ENCODE measurements at regions not wholly inside any gene's neighbourhood (a gene's known extent, or its start where the extent isn't known, plus 50 kb on each side); places are given as distances from the start of the nearest gene placed in this dataset.

DNA sequence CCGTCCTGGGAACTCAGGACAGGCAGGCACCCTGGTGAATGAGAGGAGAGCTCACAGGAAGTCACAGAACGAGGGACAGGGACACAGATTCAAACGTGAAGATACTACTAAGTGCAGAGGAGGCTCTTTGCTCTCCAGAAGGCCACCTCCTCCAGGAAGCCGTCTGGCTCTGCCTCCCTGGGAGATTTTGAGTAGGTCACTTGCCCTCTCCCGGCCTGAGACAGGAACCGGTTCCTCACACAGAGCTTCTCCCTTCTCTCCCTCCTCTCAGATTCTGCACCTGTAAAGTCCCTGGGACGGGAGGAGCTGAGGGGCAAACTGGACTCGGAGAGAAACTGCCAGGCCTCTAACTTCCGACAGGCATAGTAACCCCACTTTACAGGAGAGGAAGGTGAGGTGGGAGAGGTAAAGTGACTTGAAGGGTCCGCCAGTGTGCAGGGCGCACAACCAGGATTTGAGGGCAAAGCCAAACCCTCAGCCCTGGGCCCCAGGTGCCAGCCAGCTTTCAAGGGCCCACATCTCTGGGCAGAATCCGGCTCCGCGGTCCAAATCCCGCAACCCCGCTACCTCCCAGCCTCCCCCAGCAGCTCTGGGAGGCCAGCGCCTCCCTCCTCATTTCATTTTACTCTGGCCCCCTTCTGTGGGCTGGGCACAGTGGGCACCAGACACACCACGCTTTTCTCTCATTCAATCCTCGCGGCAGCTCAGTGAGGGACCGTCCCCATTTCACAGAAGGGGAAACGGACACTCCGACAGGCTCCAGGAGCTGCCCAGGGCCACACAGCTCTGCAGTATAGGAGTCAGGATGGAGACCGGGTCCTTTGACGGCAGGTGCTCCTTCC is 150.2 kb downstream of the SMAD6 start:
- Histone ChIP-seq H2AFZ (ENCODE audit: low read length) (no peak overlapping the region), H3K27me3 (replicated peaks; ENCODE audit: insufficient read depth, low read length) (peaks cover 13% of the 10 kb centered on the region; the same call in 1 of the 2 replicates), H3K79me2 (ENCODE audit: low read length) (no peaks in the 10 kb centered on the region), H4K20me1 (ENCODE audit: insufficient read depth, low read length) (no peaks in the 10 kb centered on the region), H3K27ac (ENCODE audit: low read length) (no peak overlapping the region), H3K36me3 (replicated peaks; ENCODE audit: insufficient read depth, low read length) (no peaks in the 10 kb centered on the region), H3K9me2 (replicated peaks; ENCODE audit: insufficient read depth, low read length) (no peaks in the 10 kb centered on the region), H3K4me1 (ENCODE audit: low read length) (0 out of 2 replicates have a peak, but pooled peaks cover 3% of the 10 kb centered on the region), H3K9me3 (replicated peaks; ENCODE audit: insufficient read depth, low read length) (no peaks in the 10 kb centered on the region), H3K4me3 (ENCODE audit: low read length) (no peak overlapping the region), H3F3A (ENCODE audit: insufficient read depth, low read length) (no peaks in the 10 kb centered on the region), H3K4me2 (ENCODE audit: low read depth, low read length) (no peak overlapping the region), H3K9ac (ENCODE audit: low read length) (no peak overlapping the region)
- TF ChIP-seq EZH2phosphoT487 (IDR thresholded peaks at IDR 0.05; ENCODE audit: low read length) (no peak), EZH2 (optimal IDR thresholded peaks at IDR 0.05; ENCODE audit: low read depth, low read length) (no peak)
- TF ChIP-seq, protein P1, sequence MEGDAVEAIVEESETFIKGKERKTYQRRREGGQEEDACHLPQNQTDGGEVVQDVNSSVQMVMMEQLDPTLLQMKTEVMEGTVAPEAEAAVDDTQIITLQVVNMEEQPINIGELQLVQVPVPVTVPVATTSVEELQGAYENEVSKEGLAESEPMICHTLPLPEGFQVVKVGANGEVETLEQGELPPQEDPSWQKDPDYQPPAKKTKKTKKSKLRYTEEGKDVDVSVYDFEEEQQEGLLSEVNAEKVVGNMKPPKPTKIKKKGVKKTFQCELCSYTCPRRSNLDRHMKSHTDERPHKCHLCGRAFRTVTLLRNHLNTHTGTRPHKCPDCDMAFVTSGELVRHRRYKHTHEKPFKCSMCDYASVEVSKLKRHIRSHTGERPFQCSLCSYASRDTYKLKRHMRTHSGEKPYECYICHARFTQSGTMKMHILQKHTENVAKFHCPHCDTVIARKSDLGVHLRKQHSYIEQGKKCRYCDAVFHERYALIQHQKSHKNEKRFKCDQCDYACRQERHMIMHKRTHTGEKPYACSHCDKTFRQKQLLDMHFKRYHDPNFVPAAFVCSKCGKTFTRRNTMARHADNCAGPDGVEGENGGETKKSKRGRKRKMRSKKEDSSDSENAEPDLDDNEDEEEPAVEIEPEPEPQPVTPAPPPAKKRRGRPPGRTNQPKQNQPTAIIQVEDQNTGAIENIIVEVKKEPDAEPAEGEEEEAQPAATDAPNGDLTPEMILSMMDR (IDR thresholded peaks at IDR 0.05; ENCODE audit: low read length) = no peak
- no peak for DNase-seq

DNA sequence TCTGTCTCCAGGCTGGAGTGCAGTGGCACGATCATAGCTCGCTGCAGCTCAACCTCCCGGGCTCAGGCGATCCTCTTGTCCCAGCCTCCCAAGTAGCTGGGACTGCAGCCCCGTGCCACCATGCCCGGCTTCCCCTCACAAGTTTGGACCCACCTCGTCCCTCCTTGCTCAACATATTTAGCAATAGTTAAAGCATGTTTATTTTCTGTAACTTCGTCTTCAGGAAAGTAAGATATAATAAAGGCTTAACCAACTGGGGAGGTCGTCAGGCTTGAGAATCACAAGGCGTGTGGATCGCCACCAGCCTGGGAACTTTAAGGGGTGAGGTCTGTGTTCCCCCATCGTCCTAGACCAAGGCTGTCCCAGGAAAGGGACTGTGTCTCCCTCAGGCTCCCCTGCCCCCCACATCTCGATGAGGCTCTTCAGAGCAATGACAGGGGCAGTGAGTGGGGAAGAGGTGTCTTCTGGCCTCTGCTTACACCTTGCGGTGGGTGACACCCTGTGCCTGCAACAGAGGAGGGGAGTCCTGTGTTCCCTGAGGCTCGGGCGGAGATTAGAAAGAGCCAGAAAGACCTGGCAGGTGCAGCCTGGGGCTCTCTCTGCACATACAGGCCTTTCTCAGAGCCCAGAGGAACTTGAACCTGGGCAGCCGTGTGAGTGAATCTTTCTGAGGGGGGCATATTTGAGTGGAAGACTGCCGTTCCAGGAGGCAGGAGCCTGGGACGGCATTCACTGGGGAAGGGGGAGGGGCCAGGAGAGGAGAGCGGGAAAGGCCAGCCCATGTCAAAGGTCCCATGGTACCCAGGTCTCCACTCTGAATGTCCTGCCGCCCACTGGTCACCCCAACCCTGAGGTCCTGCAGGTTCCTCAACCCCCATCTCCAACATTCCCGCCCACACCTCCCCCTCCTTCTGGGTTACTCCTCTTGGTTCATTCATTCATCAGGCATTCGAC is 152.3 kb downstream of the SMAD6 start:
- no peak for TF ChIP-seq EZH2 (optimal IDR thresholded peaks at IDR 0.05; ENCODE audit: low read depth, low read length)
- TF ChIP-seq, protein P1 (IDR thresholded peaks at IDR 0.05; ENCODE audit: low read length) = no peak
- TF ChIP-seq EZH2phosphoT487 (IDR thresholded peaks at IDR 0.05; ENCODE audit: low read length) = no peak
- peaks cover 13% of the 10 kb centered on the region; the same call in 1 of the 2 replicates for H3K27me3 ChIP-seq (replicated peaks; ENCODE audit: insufficient read depth, low read length)
- DNase-seq = no peak
- H3K36me3 ChIP-seq (replicated peaks; ENCODE audit: insufficient read depth, low read length) = no peaks in the 10 kb centered on the region
- H3K79me2 ChIP-seq (ENCODE audit: low read length) = no peaks in the 10 kb centered on the region
- H3K4me1 ChIP-seq (ENCODE audit: low read length) = 0 out of 2 replicates have a peak, but pooled peaks cover 3% of the 10 kb centered on the region
- H3K4me2 ChIP-seq (ENCODE audit: low read depth, low read length) = no peak overlapping the region
- no peak overlapping the region for H3K4me3 ChIP-seq (ENCODE audit: low read length)
- H3K27ac ChIP-seq (ENCODE audit: low read length) = no peak overlapping the region
- H2AFZ ChIP-seq (ENCODE audit: low read length) = no peak overlapping the region
- no peaks in the 10 kb centered on the region for H3K9me2 ChIP-seq (replicated peaks; ENCODE audit: insufficient read depth, low read length)
- H3K9ac ChIP-seq (ENCODE audit: low read length) = no peak overlapping the region
- H4K20me1 ChIP-seq (ENCODE audit: insufficient read depth, low read length) = no peaks in the 10 kb centered on the region
- no peaks in the 10 kb centered on the region for H3F3A ChIP-seq (ENCODE audit: insufficient read depth, low read length)
- no peaks in the 10 kb centered on the region for H3K9me3 ChIP-seq (replicated peaks; ENCODE audit: insufficient read depth, low read length)

DNA sequence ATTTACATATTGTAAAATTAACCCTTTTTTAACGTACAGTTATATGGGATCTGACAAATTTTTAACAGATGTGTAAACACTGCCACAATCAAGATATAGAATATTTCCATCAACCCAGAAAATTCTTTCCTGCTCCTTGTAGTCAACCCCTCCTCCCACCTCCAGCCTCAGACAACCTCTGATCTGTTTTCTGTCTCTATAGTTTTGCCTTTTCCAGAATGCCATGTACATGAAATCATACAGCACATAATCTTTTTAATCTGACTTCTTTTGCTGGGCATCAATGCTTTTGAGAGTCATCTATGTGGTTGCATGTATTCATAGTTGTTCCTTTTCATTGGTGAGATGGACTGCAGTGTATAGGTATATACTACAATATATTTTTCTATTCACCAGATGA is 153.0 kb downstream of the SMAD6 start:
- Histone ChIP-seq H3K79me2 (ENCODE audit: low read length) (no peaks in the 10 kb centered on the region), H3K4me1 (ENCODE audit: low read length) (0 out of 2 replicates have a peak, but pooled peaks cover 3% of the 10 kb centered on the region), H3K36me3 (replicated peaks; ENCODE audit: insufficient read depth, low read length) (no peaks in the 10 kb centered on the region), H3K4me2 (ENCODE audit: low read depth, low read length) (no peak overlapping the region), H2AFZ (ENCODE audit: low read length) (no peak overlapping the region), H3F3A (ENCODE audit: insufficient read depth, low read length) (no peaks in the 10 kb centered on the region), H3K9me3 (replicated peaks; ENCODE audit: insufficient read depth, low read length) (no peaks in the 10 kb centered on the region), H4K20me1 (ENCODE audit: insufficient read depth, low read length) (no peaks in the 10 kb centered on the region), H3K27me3 (replicated peaks; ENCODE audit: insufficient read depth, low read length) (peaks cover 13% of the 10 kb centered on the region; the same call in 1 of the 2 replicates), H3K9ac (ENCODE audit: low read length) (no peak overlapping the region), H3K9me2 (replicated peaks; ENCODE audit: insufficient read depth, low read length) (no peaks in the 10 kb centered on the region), H3K4me3 (ENCODE audit: low read length) (no peak overlapping the region), H3K27ac (ENCODE audit: low read length) (no peak overlapping the region)
- no peak for DNase-seq
- TF ChIP-seq EZH2 (optimal IDR thresholded peaks at IDR 0.05; ENCODE audit: low read depth, low read length) (no peak), EZH2phosphoT487 (IDR thresholded peaks at IDR 0.05; ENCODE audit: low read length) (no peak)
- TF ChIP-seq, protein P1 (IDR thresholded peaks at IDR 0.05; ENCODE audit: low read length) = no peak

Data from MM.1S (cell line).